ENCODE measurements at regions not wholly inside any gene's neighbourhood (a gene's known extent, or its start where the extent isn't known, plus 50 kb on each side); places are given as distances from the start of the nearest gene placed in this dataset.
A peak's percentile ranks its signal among the peaks of the same experiment; 100 is the strongest.
"Not testable (repeated sequence)": the region's sequence is repeated elsewhere in the genome, so short reads cannot be mapped to it uniquely, and the experiment has no call there.

DNA sequence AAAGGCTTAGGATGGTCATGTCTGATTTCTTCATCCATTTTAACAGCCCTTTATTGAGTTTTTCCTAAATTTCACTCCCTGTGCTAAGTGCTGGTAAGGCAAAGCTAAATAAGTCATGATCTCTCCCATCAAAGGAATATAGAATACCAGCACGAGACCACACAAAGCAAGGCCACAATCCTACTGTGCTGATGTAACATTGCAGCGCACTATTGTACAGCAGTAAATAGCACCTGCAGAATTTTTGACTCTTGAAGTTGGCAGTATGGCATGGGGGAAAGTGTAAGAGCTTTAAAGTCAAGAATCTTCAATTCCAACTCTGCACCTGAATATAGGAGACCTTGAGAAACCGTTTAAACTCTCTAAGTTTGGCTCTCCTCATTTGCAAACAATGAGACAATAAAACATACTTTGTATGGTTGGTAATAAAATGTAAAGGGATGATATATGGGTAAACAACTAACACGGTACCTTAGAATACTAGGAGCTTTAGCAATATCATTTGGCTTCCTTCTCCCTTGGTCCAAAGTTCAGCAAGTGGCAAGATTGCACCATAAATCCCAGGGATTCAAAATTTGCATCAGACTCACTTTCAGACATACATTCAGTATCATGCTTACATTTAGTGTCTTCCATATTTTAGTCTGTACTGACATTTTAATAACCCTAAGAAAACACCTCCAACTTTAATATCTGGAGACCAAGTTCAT is 132.9 kb upstream of the PRDX6 start:
- Histone ChIP-seq H3K9me3 (no peaks in the 10 kb centered on the region; the same call in none of the 2 replicates), H3K27me3 (replicated peaks; ENCODE audit: control insufficient read depth, insufficient read depth, low read length) (no peaks in the 10 kb centered on the region), H3K36me3 (ENCODE audit: control insufficient read depth, insufficient read depth, low read length) (no peaks in the 10 kb centered on the region), H3K4me1 (no peaks in the 10 kb centered on the region; the same call in 1 of the 2 replicates), H3K4me3 (ENCODE audit: low read depth, low read length) (no peak overlapping the region)
- no TSS peak for BruUV-seq (replicated peaks)
- no peaks in the 10 kb centered on the region for H3K9me3 Mint-ChIP-seq (ENCODE audit: unreplicated experiment)
- no peaks in the 10 kb centered on the region for H3K27me3 Mint-ChIP-seq (ENCODE audit: insufficient read depth, unreplicated experiment)
- no peak overlapping the region for H3K27ac Mint-ChIP-seq (ENCODE audit: unreplicated experiment)
- H3K4me3 Mint-ChIP-seq (ENCODE audit: unreplicated experiment) = no peak overlapping the region
- no peaks in the 10 kb centered on the region for H3K36me3 Mint-ChIP-seq (ENCODE audit: insufficient read depth, unreplicated experiment)
- POLR2A ChIA-PET = no interaction called here
- peaks cover 7% of the 10 kb centered on the region for H3K4me1 Mint-ChIP-seq (ENCODE audit: low read depth, unreplicated experiment)
- intact Hi-C loops (cut with micrococcal nuclease; ENCODE audit: unreplicated experiment) = no loop called here
- TF ChIP-seq, protein P1, sequence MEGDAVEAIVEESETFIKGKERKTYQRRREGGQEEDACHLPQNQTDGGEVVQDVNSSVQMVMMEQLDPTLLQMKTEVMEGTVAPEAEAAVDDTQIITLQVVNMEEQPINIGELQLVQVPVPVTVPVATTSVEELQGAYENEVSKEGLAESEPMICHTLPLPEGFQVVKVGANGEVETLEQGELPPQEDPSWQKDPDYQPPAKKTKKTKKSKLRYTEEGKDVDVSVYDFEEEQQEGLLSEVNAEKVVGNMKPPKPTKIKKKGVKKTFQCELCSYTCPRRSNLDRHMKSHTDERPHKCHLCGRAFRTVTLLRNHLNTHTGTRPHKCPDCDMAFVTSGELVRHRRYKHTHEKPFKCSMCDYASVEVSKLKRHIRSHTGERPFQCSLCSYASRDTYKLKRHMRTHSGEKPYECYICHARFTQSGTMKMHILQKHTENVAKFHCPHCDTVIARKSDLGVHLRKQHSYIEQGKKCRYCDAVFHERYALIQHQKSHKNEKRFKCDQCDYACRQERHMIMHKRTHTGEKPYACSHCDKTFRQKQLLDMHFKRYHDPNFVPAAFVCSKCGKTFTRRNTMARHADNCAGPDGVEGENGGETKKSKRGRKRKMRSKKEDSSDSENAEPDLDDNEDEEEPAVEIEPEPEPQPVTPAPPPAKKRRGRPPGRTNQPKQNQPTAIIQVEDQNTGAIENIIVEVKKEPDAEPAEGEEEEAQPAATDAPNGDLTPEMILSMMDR (IDR thresholded peaks at IDR 0.05; ENCODE audit: insufficient read depth in 1 of 2, low read depth in 1 of 2, low read length in 1 of 2, severe bottlenecking in 1 of 2, unreplicated experiment in 1 of 2) = no peak
- CTCF ChIA-PET = no interaction called here
- no peak for DNase-seq

DNA sequence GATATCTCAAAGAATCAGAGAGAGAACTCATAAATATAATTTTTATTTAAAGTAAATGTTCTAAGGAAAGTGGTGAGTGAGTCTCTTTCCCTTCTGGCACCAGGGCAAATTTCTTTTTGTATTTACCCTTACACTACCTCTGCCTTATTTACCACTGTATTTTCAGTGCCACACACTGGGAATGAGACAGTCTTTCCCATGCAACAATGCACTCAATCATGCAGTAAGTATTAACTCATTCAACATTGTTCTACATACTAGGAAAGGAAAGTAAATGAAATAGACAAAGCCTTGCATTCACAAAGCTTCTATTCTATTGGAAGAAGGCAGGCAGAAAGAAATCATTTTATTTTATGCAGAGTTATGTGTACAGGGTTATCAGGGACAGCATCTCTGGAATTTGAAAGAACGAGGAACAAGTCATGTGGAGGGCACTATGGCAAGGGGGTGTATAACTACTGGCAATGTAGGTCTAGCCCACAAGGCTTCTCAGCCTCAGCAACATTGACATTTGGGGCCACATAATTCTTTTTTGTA is 129.8 kb upstream of the PRDX6 start:
- intact Hi-C loops (cut with micrococcal nuclease; ENCODE audit: unreplicated experiment) = no loop called here
- Histone ChIP-seq H3K4me1 (no peaks in the 10 kb centered on the region), H3K4me3 (ENCODE audit: low read depth, low read length) (no peak overlapping the region), H3K36me3 (ENCODE audit: control insufficient read depth, insufficient read depth, low read length) (no peaks in the 10 kb centered on the region), H3K9me3 (peaks cover 5% of the 10 kb centered on the region), H3K27me3 (replicated peaks; ENCODE audit: control insufficient read depth, insufficient read depth, low read length) (no peaks in the 10 kb centered on the region)
- H3K4me1 Mint-ChIP-seq (ENCODE audit: low read depth, unreplicated experiment) = peaks cover 7% of the 10 kb centered on the region
- H3K36me3 Mint-ChIP-seq (ENCODE audit: insufficient read depth, unreplicated experiment) = peaks cover 4% of the 10 kb centered on the region
- DNase-seq = no peak
- H3K27me3 Mint-ChIP-seq (ENCODE audit: insufficient read depth, unreplicated experiment) = no peaks in the 10 kb centered on the region
- H3K9me3 Mint-ChIP-seq (ENCODE audit: unreplicated experiment) = peaks cover 28% of the 10 kb centered on the region
- ChIA-PET CTCF (no interaction called here), POLR2A (no interaction called here)
- TF ChIP-seq, protein P1 (IDR thresholded peaks at IDR 0.05; ENCODE audit: insufficient read depth in 1 of 2, low read depth in 1 of 2, low read length in 1 of 2, severe bottlenecking in 1 of 2, unreplicated experiment in 1 of 2) = no peak
- no peak overlapping the region for H3K4me3 Mint-ChIP-seq (ENCODE audit: unreplicated experiment)
- no peak overlapping the region for H3K27ac Mint-ChIP-seq (ENCODE audit: unreplicated experiment)
- BruUV-seq (replicated peaks) = no TSS peak

DNA sequence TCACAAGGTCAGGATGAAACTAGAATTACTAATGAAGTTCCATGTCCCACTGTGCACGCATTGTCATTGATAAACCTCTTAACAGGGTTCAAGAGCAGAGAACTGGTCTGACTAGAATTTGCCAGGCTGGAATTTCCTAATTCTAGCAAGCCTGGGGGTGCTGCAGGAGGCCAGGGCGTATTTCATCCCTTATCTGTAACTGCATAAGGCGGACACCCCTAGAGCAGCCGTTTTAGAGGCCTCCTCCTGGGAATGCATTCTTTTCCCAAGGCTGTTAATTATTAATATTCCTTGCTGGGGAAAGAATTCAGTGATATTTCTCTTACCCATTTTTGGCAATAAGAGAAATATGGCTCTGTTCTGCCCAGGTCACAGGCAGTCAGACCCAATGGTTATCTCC is 124.5 kb upstream of the PRDX6 start:
- peaks cover 13% of the 10 kb centered on the region for H3K9me3 ChIP-seq
- H3K4me3 ChIP-seq (ENCODE audit: low read depth, low read length); H3K4me1 Mint-ChIP-seq (ENCODE audit: low read depth, unreplicated experiment); H3K4me3 Mint-ChIP-seq (ENCODE audit: unreplicated experiment); intact Hi-C loops (cut with micrococcal nuclease; ENCODE audit: unreplicated experiment); H3K27ac Mint-ChIP-seq (ENCODE audit: unreplicated experiment); H3K36me3 Mint-ChIP-seq (ENCODE audit: insufficient read depth, unreplicated experiment); H3K27me3 ChIP-seq (replicated peaks; ENCODE audit: control insufficient read depth, insufficient read depth, low read length); H3K36me3 ChIP-seq (ENCODE audit: control insufficient read depth, insufficient read depth, low read length); CTCF ChIA-PET; H3K4me1 ChIP-seq; H3K27me3 Mint-ChIP-seq (ENCODE audit: insufficient read depth, unreplicated experiment); BruUV-seq (replicated peaks); POLR2A ChIA-PET: not testable (repeated sequence)
- peaks cover 57% of the 10 kb centered on the region for H3K9me3 Mint-ChIP-seq (ENCODE audit: unreplicated experiment)
- peak in 1 of 2 experiments; percentile 13 for DNase-seq
